ENCODE measurements at regions not wholly inside any gene's neighbourhood (a gene's known extent, or its start where the extent isn't known, plus 50 kb on each side); places are given as distances from the start of the nearest gene placed in this dataset.

GRCh38 chr12:132439333-132439904, 50.5 kb upstream of the FBRSL1 start:
- H3K4me1 ChIP-seq (ENCODE audit: control insufficient read depth, insufficient read depth, low read length), result no peaks in the 10 kb centered on the region
- H3K9me3 ChIP-seq (ENCODE audit: control insufficient read depth, low read length), result no peaks in the 10 kb centered on the region
- H3K27me3 ChIP-seq (ENCODE audit: control insufficient read depth, insufficient read depth, low read length, poor library complexity, severe bottlenecking), result peaks cover 15% of the 10 kb centered on the region
- no peak overlapping the region for H3K27ac ChIP-seq (ENCODE audit: insufficient read depth, low read depth, low read length, poor library complexity, severe bottlenecking)
- H3K4me3 ChIP-seq (ENCODE audit: insufficient read depth, low read depth, low read length), result no peak overlapping the region
- 86% methylated on average over 28 of the region's 28 CpGs for WGBS, 2 experiments
- no peaks in the 10 kb centered on the region for H3K36me3 ChIP-seq (ENCODE audit: control insufficient read depth, insufficient read depth, low read length)

- 88 to 89% methylated on average over 28 of the region's 28 CpGs for WGBS, 2 experiments
These were observed 51.2 kb upstream of the FBRSL1 start for GRCh38 chr12:132438726-132439125.

GRCh38 chr12:132437943-132438700, 51.8 kb upstream of the FBRSL1 start:
- Histone ChIP-seq H3K4me1 (ENCODE audit: control insufficient read depth, insufficient read depth, low read length) (peaks cover 4% of the 10 kb centered on the region), H3K4me3 (ENCODE audit: insufficient read depth, low read depth, low read length) (no peak overlapping the region), H3K36me3 (ENCODE audit: control insufficient read depth, insufficient read depth, low read length) (no peaks in the 10 kb centered on the region), H3K9me3 (ENCODE audit: control insufficient read depth, low read length) (no peaks in the 10 kb centered on the region), H3K27ac (ENCODE audit: insufficient read depth, low read depth, low read length, poor library complexity, severe bottlenecking) (no peak overlapping the region), H3K27me3 (ENCODE audit: control insufficient read depth, insufficient read depth, low read length, poor library complexity, severe bottlenecking) (peaks cover 15% of the 10 kb centered on the region)
- WGBS, 2 experiments, result 84 to 85% methylated on average over 30 of the region's 30 CpGs

More at GRCh38 chr12:132438726-132439125, 51.2 kb upstream of the FBRSL1 start:
- Histone ChIP-seq H3K4me3 (ENCODE audit: insufficient read depth, low read depth, low read length) (no peak overlapping the region), H3K27me3 (ENCODE audit: control insufficient read depth, insufficient read depth, low read length, poor library complexity, severe bottlenecking) (peaks cover 15% of the 10 kb centered on the region), H3K36me3 (ENCODE audit: control insufficient read depth, insufficient read depth, low read length) (no peaks in the 10 kb centered on the region), H3K27ac (ENCODE audit: insufficient read depth, low read depth, low read length, poor library complexity, severe bottlenecking) (no peak overlapping the region), H3K9me3 (ENCODE audit: control insufficient read depth, low read length) (no peaks in the 10 kb centered on the region), H3K4me1 (ENCODE audit: control insufficient read depth, insufficient read depth, low read length) (no peaks in the 10 kb centered on the region)

GRCh38 chr12:132437252-132437932, 52.6 kb upstream of the FBRSL1 start:
- Histone ChIP-seq H3K9me3 (ENCODE audit: control insufficient read depth, low read length) (no peaks in the 10 kb centered on the region), H3K4me3 (ENCODE audit: insufficient read depth, low read depth, low read length) (no peak overlapping the region), H3K27me3 (ENCODE audit: control insufficient read depth, insufficient read depth, low read length, poor library complexity, severe bottlenecking) (peaks cover 17% of the 10 kb centered on the region), H3K27ac (ENCODE audit: insufficient read depth, low read depth, low read length, poor library complexity, severe bottlenecking) (no peak overlapping the region), H3K36me3 (ENCODE audit: control insufficient read depth, insufficient read depth, low read length) (no peaks in the 10 kb centered on the region), H3K4me1 (ENCODE audit: control insufficient read depth, insufficient read depth, low read length) (peaks cover 12% of the 10 kb centered on the region)
- WGBS, 2 experiments, result 49 to 50% methylated on average over 14 to 15 of the region's 15 CpGs

DNA sequence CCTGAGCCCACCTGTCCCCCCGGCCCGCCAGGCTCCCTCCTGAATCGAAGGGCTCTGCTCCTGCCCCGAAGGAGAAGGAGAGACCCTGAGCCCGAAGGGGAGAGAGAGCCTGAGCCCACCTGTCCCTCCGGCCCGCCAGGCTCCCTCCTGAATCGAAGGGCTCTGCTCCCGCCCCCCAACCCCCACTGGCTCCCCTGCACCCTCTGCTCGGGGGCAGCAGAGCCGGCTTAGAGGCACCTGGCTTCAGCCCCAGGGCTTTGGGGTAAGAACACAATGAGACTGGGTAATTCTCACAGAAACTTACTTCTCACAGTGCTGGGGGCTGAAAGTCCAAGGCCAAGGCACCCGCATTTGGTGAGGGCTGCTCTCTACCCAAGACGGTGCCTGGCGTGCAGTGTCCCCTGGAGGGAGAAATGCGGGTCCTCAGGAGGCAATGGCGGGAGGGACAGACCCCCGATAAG, 53.1 kb upstream of the FBRSL1 start:
- WGBS, 2 experiments, result 69 to 74% methylated on average over 17 of the region's 17 CpGs
- Histone ChIP-seq H3K27me3 (ENCODE audit: control insufficient read depth, insufficient read depth, low read length, poor library complexity, severe bottlenecking) (peaks cover 23% of the 10 kb centered on the region), H3K4me3 (ENCODE audit: insufficient read depth, low read depth, low read length) (no peak overlapping the region), H3K9me3 (ENCODE audit: control insufficient read depth, low read length) (no peaks in the 10 kb centered on the region), H3K4me1 (ENCODE audit: control insufficient read depth, insufficient read depth, low read length) (peaks cover 16% of the 10 kb centered on the region), H3K36me3 (ENCODE audit: control insufficient read depth, insufficient read depth, low read length) (no peaks in the 10 kb centered on the region), H3K27ac (ENCODE audit: insufficient read depth, low read depth, low read length, poor library complexity, severe bottlenecking) (no peak overlapping the region)

GRCh38 chr12:132435486-132436187, 54.3 kb upstream of the FBRSL1 start:
- Histone ChIP-seq H3K27me3 (ENCODE audit: control insufficient read depth, insufficient read depth, low read length, poor library complexity, severe bottlenecking) (peaks cover 31% of the 10 kb centered on the region), H3K4me1 (ENCODE audit: control insufficient read depth, insufficient read depth, low read length) (peaks cover 21% of the 10 kb centered on the region), H3K27ac (ENCODE audit: insufficient read depth, low read depth, low read length, poor library complexity, severe bottlenecking) (no peak overlapping the region), H3K36me3 (ENCODE audit: control insufficient read depth, insufficient read depth, low read length) (no peaks in the 10 kb centered on the region), H3K9me3 (ENCODE audit: control insufficient read depth, low read length) (no peaks in the 10 kb centered on the region), H3K4me3 (ENCODE audit: insufficient read depth, low read depth, low read length) (no peak overlapping the region)
- 94 to 95% methylated on average over 39 of the region's 39 CpGs for WGBS, 2 experiments

GRCh38 chr12:132433641-132434395, 56.1 kb upstream of the FBRSL1 start:
- Histone ChIP-seq H3K36me3 (ENCODE audit: control insufficient read depth, insufficient read depth, low read length) (no peaks in the 10 kb centered on the region), H3K9me3 (ENCODE audit: control insufficient read depth, low read length) (no peaks in the 10 kb centered on the region), H3K27me3 (ENCODE audit: control insufficient read depth, insufficient read depth, low read length, poor library complexity, severe bottlenecking) (peaks cover 49% of the 10 kb centered on the region), H3K27ac (ENCODE audit: insufficient read depth, low read depth, low read length, poor library complexity, severe bottlenecking) (no peak overlapping the region), H3K4me3 (ENCODE audit: insufficient read depth, low read depth, low read length) (no peak overlapping the region), H3K4me1 (ENCODE audit: control insufficient read depth, insufficient read depth, low read length) (peaks cover 36% of the 10 kb centered on the region)
- 85 to 89% methylated on average over 35 of the region's 35 CpGs for WGBS, 2 experiments

GRCh38 chr12:132432721-132433577, 57.0 kb upstream of the FBRSL1 start:
- no peak overlapping the region for H3K4me3 ChIP-seq (ENCODE audit: insufficient read depth, low read depth, low read length)
- H3K27ac ChIP-seq (ENCODE audit: insufficient read depth, low read depth, low read length, poor library complexity, severe bottlenecking), result no peak overlapping the region
- no peaks in the 10 kb centered on the region for H3K36me3 ChIP-seq (ENCODE audit: control insufficient read depth, insufficient read depth, low read length)
- 83 to 84% methylated on average over 41 of the region's 41 CpGs for WGBS, 2 experiments
- H3K9me3 ChIP-seq (ENCODE audit: control insufficient read depth, low read length), result no peaks in the 10 kb centered on the region
- peaks cover 41% of the 10 kb centered on the region for H3K4me1 ChIP-seq (ENCODE audit: control insufficient read depth, insufficient read depth, low read length)
- H3K27me3 ChIP-seq (ENCODE audit: control insufficient read depth, insufficient read depth, low read length, poor library complexity, severe bottlenecking), result peaks cover 57% of the 10 kb centered on the region

GRCh38 chr12:132432126-132432705, 57.7 kb upstream of the FBRSL1 start:
- 90 to 91% methylated on average over 18 of the region's 18 CpGs for WGBS, 2 experiments
- peaks cover 41% of the 10 kb centered on the region for H3K4me1 ChIP-seq (ENCODE audit: control insufficient read depth, insufficient read depth, low read length)
- no peaks in the 10 kb centered on the region for H3K9me3 ChIP-seq (ENCODE audit: control insufficient read depth, low read length)
- H3K27ac ChIP-seq (ENCODE audit: insufficient read depth, low read depth, low read length, poor library complexity, severe bottlenecking), result no peak overlapping the region
- H3K4me3 ChIP-seq (ENCODE audit: insufficient read depth, low read depth, low read length), result no peak overlapping the region
- H3K27me3 ChIP-seq (ENCODE audit: control insufficient read depth, insufficient read depth, low read length, poor library complexity, severe bottlenecking), result peaks cover 62% of the 10 kb centered on the region
- no peaks in the 10 kb centered on the region for H3K36me3 ChIP-seq (ENCODE audit: control insufficient read depth, insufficient read depth, low read length)

Data from ectodermal cell (in vitro differentiated cells).